K562 (cell line): ENCODE measurements at regions not wholly inside any gene's neighbourhood (a gene's known extent, or its start where the extent isn't known, plus 50 kb on each side); places are given as distances from the start of the nearest gene placed in this dataset.

Experiments
- ATAC-seq: fragments of 200-7000 bp; cut with Tn5 transposase; 3 replicates; pipeline ENCODE4 v1.9.1; 2020; ENCODE audit warnings: moderate library complexity
- BruUV-seq: library from RNA; stranded (reverse); fragments of 400-500 nt; replicated peaks from 2 replicates; lab custom pipeline; 2021; lab: Mats Ljungman, UMichigan
- CTCF ChIA-PET: fragments of 300-600 bp; formaldehyde crosslinking; extraction: SDS; loops from one replicate; lab custom pipeline; 2021; ENCODE audit warnings: low intra/inter-chr PET ratio; lab: Yijun Ruan, JAX
- POLR2A ChIA-PET: fragments of 300-600, 350-650 bp; sonication (Branson Sonifier 250); formaldehyde crosslinking; extraction: SDS; loops from one replicate; lab custom pipeline; 2021; ENCODE audit warnings: antibody characterized with exemption, inconsistent platforms; lab: Yijun Ruan, JAX
- DNase-seq, 4 experiments: peaks; one replicate each; pipeline versions ENCODE4 v3.0.0 to v3.0.0-alpha.2; 2011 to 2018; ENCODE audit warnings: low spot score in 3 of 4, mixed read lengths in 3 of 4; ENCODE audit errors: extremely low read depth in 1 of 4
- FAIRE-seq: peaks from 2 replicates; lab custom pipeline; 2011; peaks lifted over from hg19 to GRCh38; lab: Jason Lieb, UNC
- H2AFZ ChIP-seq: 2 replicates; pipeline ENCODE4 v1.6.0; 2011; ENCODE audit warnings: low read depth, low read length, control low read depth, inconsistent platforms
- H3K27ac ChIP-seq: fragments of 200-600 bp; 3 replicates; pipeline ENCODE4 v1.8.0; 2011; ENCODE audit warnings: low read depth, mild to moderate bottlenecking, control low read depth, inconsistent platforms, low read length, moderate library complexity, mixed read lengths; ENCODE audit errors: extremely low read depth
- H3K27me3 ChIP-seq, 2 experiments: fragments of 300-600 bp in 1 of 2; 2 replicates in 1 of 2; 3 replicates in 1 of 2; pipeline versions ENCODE4 v1.6.0 to v1.8.0; 2011; ENCODE audit warnings: inconsistent platforms in 2 of 2, low read length in 2 of 2, mild to moderate bottlenecking in 1 of 2, mixed read lengths in 1 of 2, moderate library complexity in 1 of 2; ENCODE audit not compliant: control insufficient read depth in 2 of 2, insufficient read depth in 2 of 2
- H3K36me3 ChIP-seq: fragments of 300-600 bp; 3 replicates; pipeline ENCODE4 v1.8.0; 2011; ENCODE audit warnings: mild to moderate bottlenecking, low read length, inconsistent platforms; ENCODE audit not compliant: control insufficient read depth, insufficient read depth
- H3K4me1 ChIP-seq, 2 experiments: fragments of 200-600 bp in 1 of 2; replicated peaks in 1 of 2; 2 replicates in 1 of 2; 3 replicates in 1 of 2; pipeline versions ENCODE4 v1.5.1 to v1.8.0; 2011; ENCODE audit warnings: inconsistent platforms in 2 of 2, low read length in 2 of 2, mild to moderate bottlenecking in 1 of 2, mixed read lengths in 1 of 2, moderate library complexity in 1 of 2; ENCODE audit not compliant: control insufficient read depth in 2 of 2, insufficient read depth in 2 of 2
- H3K4me2 ChIP-seq: 2 replicates; pipeline ENCODE4 v1.6.1; 2011; ENCODE audit warnings: low read length, control low read depth, inconsistent platforms, mixed read lengths; ENCODE audit not compliant: insufficient read depth
- H3K4me3 ChIP-seq: fragments of 200-600 bp; sonication (generic), shearing (Covaris generic); 2 replicates; pipeline ENCODE4 v1.5.1; 2016; ENCODE audit warnings: control low read depth, inconsistent platforms
- H3K79me2 ChIP-seq: fragments of 200-600 bp; 3 replicates; pipeline ENCODE4 v1.8.0; 2011; ENCODE audit warnings: low read length, inconsistent platforms; ENCODE audit not compliant: control insufficient read depth, insufficient read depth
- H3K9ac ChIP-seq, 2 experiments: 2 replicates each; pipeline versions ENCODE4 v1.6.0 to v1.6.1; 2011; ENCODE audit warnings: low read depth in 2 of 2, low read length in 2 of 2, control low read depth in 1 of 2, inconsistent platforms in 1 of 2, mild to moderate bottlenecking in 1 of 2, mixed read lengths in 1 of 2; ENCODE audit not compliant: insufficient read depth in 1 of 2
- H3K9me1 ChIP-seq: one replicate; pipeline ENCODE4 v1.6.0; 2011; ENCODE audit warnings: inconsistent platforms, mild to moderate bottlenecking, low read length, moderate library complexity; ENCODE audit not compliant: control insufficient read depth, insufficient read depth
- H3K9me3 ChIP-seq: replicated peaks from 2 replicates; pipeline ENCODE4 v1.5.1; 2011; ENCODE audit warnings: low read depth, low read length, inconsistent platforms; ENCODE audit not compliant: control insufficient read depth, insufficient read depth
- H4K20me1 ChIP-seq: replicated peaks from 2 replicates; pipeline ENCODE4 v1.6.1; 2011; ENCODE audit warnings: low read length, inconsistent platforms, mixed read lengths; ENCODE audit not compliant: control insufficient read depth, insufficient read depth
- ADNP ChIP-seq: fragments of 200-800 bp; sonication (Bioruptor generic); IDR thresholded peaks from 2 replicates; pipeline ENCODE4 v1.6.1; 2016; ENCODE audit warnings: missing genetic modification characterization, missing compliant biosample characterization
- ARID2 ChIP-seq: fragments of 450-650 bp; IDR thresholded peaks from 2 replicates; pipeline ENCODE4 v1.6.1; 2017; ENCODE audit warnings: antibody characterized with exemption, mild to moderate bottlenecking
- BRF2 ChIP-seq: IDR thresholded peaks from 3 replicates; pipeline ENCODE4 v1.6.1; 2011; ENCODE audit warnings: borderline replicate concordance, mild to moderate bottlenecking; ENCODE audit not compliant: insufficient read length, insufficient read depth
- ETS1 ChIP-seq: conservative IDR thresholded peaks from 2 replicates; pipeline ENCODE4 v1.6.1; 2011; ENCODE audit warnings: low read depth, mild to moderate bottlenecking, low read length; ENCODE audit not compliant: control insufficient read depth
- FOXA3 ChIP-seq, 2 experiments: fragments of 450-650 bp in 1 of 2; sonication (generic) in 1 of 2; formaldehyde crosslinking; IDR thresholded peaks in 1 of 2; conservative IDR thresholded peaks in 1 of 2; 2 replicates each; pipeline versions ENCODE4 v1.4.0 to v1.8.0; 2020 to 2022; ENCODE audit warnings: mild to moderate bottlenecking in 2 of 2, missing genetic modification reagents in 1 of 2
- MXD1 ChIP-seq: fragments of 250-450 bp; sonication (Bioruptor Pico); IDR thresholded peaks from 2 replicates; pipeline ENCODE4 v1.8.0; 2021; ENCODE audit warnings: borderline replicate concordance, mild to moderate bottlenecking, moderate library complexity; ENCODE audit not compliant: poor library complexity, severe bottlenecking
- POLR2AphosphoS2 ChIP-seq: IDR thresholded peaks from 2 replicates; pipeline ENCODE4 v1.6.1; 2012; ENCODE audit warnings: low read length, improper control_type of control experiment
- RBBP5 ChIP-seq: fragments of 200-600 bp; sonication (generic); IDR thresholded peaks from 2 replicates; pipeline ENCODE4 v1.6.1; 2012; ENCODE audit warnings: borderline replicate concordance, mild to moderate bottlenecking, low read length, control low read depth, inconsistent platforms; ENCODE audit not compliant: insufficient read depth, poor library complexity, severe bottlenecking
- SUPT5H ChIP-seq: fragments of 450-650 bp; IDR thresholded peaks from 2 replicates; pipeline ENCODE4 v1.6.1; 2016
- TBP ChIP-seq: optimal IDR thresholded peaks from 2 replicates; pipeline ENCODE3; 2011; ENCODE audit warnings: low read depth, low read length, improper control_type of control experiment
- TFAM ChIP-seq: fragments of 250-450 bp; sonication (Bioruptor Pico); conservative IDR thresholded peaks from 2 replicates; pipeline ENCODE4 v1.5.0; 2021; ENCODE audit warnings: mild to moderate bottlenecking, moderate library complexity
- ZBTB5 ChIP-seq: fragments of 450-650 bp; IDR thresholded peaks from 2 replicates; pipeline ENCODE4 v1.6.1; 2017; ENCODE audit warnings: antibody characterized with exemption
- ZNF174 ChIP-seq: fragments of 250-450 bp; sonication (Bioruptor Pico); IDR thresholded peaks from 2 replicates; pipeline ENCODE4 v1.4.0; 2020; ENCODE audit warnings: mild to moderate bottlenecking
- ZNF212 ChIP-seq: fragments of 450-650 bp; formaldehyde crosslinking; IDR thresholded peaks from 2 replicates; pipeline ENCODE4 v1.4.0; 2020; ENCODE audit warnings: mild to moderate bottlenecking
- ZNF57 ChIP-seq: fragments of 450-650 bp; formaldehyde crosslinking; IDR thresholded peaks from 2 replicates; pipeline ENCODE4 v1.4.0; 2020; ENCODE audit warnings: mild to moderate bottlenecking, moderate library complexity
- WGBS: fragments of 100-300 bp; shearing (Covaris generic); methylation state at CpG from one replicate; pipeline ENCODE4 v1.1.6; 2016; ENCODE audit warnings: low coverage, mixed read lengths; ENCODE audit not compliant: insufficient coverage; ENCODE audit errors: missing lambda C conversion rate; 5-methylcytosine and 5-hydroxymethylcytosine counted together
- in situ Hi-C: fragments of 300-500 bp; cut with MboI; formaldehyde crosslinking; loops from 4 replicates; pipeline ENCODE4 v1.15.0; 2018; ENCODE audit warnings: inconsistent platforms, mixed read lengths
- intact Hi-C: fragments of 100-400 bp; cut with micrococcal nuclease; formaldehyde crosslinking; loops from 2 replicates; pipeline ENCODE4 v1.14.2; 2022

GRCh38 chr5:93337138-93337537, 243.9 kb downstream of the NR2F1-AS1 start:
- no peaks in the 10 kb centered on the region for H3K4me1 ChIP-seq
- H3K36me3 ChIP-seq, result no peaks in the 10 kb centered on the region
- H3K9me1 ChIP-seq, result no peaks in the 10 kb centered on the region
- H3K4me2 ChIP-seq, result no peak overlapping the region
- FAIRE-seq (no peak), ATAC-seq (no peak), DNase-seq (no peak)
- TF ChIP-seq ZNF57 (CRISPR knock-in tag) (no peak), TFAM (CRISPR knock-in tag) (no peak), BRF2 (no peak), ZNF174 (CRISPR knock-in tag) (no peak), TBP (no peak), MXD1 (no peak), ARID2 (no peak), ADNP (tag) (no peak), ZBTB5 (no peak), ETS1 (no peak), SUPT5H (no peak), RBBP5 (no peak), ZNF212 (CRISPR knock-in tag) (no peak), FOXA3 (CRISPR knock-in tag; conservative IDR thresholded peaks at IDR 0.05 in 1 of 2, IDR thresholded peaks at IDR 0.05 in 1 of 2) (no peak), POLR2AphosphoS2 (no peak)
- intact Hi-C loops, result no loop called here
- POLR2A ChIA-PET, result no interaction called here
- 4% methylated on average over 2 of the region's 2 CpGs for WGBS
- no peak overlapping the region for H2AFZ ChIP-seq
- H3K79me2 ChIP-seq, result no peaks in the 10 kb centered on the region
- in situ Hi-C loops, result no loop called here
- no peaks in the 10 kb centered on the region for H3K27me3 ChIP-seq
- no peak overlapping the region for H3K27ac ChIP-seq
- H3K9me3 ChIP-seq, result no peaks in the 10 kb centered on the region
- no peak overlapping the region for H3K9ac ChIP-seq
- no peaks in the 10 kb centered on the region for H4K20me1 ChIP-seq
- CTCF ChIA-PET, result no interaction called here
- H3K4me3 ChIP-seq, result no peak overlapping the region
- BruUV-seq, result no TSS peak
